H1 (cell line): ENCODE measurements at regions not wholly inside any gene's neighbourhood (a gene's known extent, or its start where the extent isn't known, plus 50 kb on each side); places are given as distances from the start of the nearest gene placed in this dataset.
"Not testable (repeated sequence)": the region's sequence is repeated elsewhere in the genome, so short reads cannot be mapped to it uniquely, and the experiment has no call there.

Experiments used
- CTCF ChIA-PET: fragments of 300-600 bp; sonication (Branson Sonifier 250); formaldehyde crosslinking; loops from one replicate; lab custom pipeline; 2021; ENCODE audit not compliant: partially characterized antibody; lab: Charles Lee
- POLR2A ChIA-PET: fragments of 300-600 bp; sonication (Branson Sonifier 250); formaldehyde crosslinking; loops from one replicate; lab custom pipeline; 2021; ENCODE audit warnings: inconsistent platforms; ENCODE audit not compliant: partially characterized antibody; lab: Charles Lee
- DNase-seq, 2 experiments: peaks; one replicate each; pipeline versions ENCODE4 v3.0.0 to v3.0.0-alpha.2; 2010 to 2022; ENCODE audit warnings: low spot score in 2 of 2, low read depth in 1 of 2, mixed read lengths in 1 of 2
- FAIRE-seq: peaks from 2 replicates; lab custom pipeline; 2011; peaks lifted over from hg19 to GRCh38; lab: Jason Lieb, UNC
- H2AFZ ChIP-seq: 2 replicates; pipeline ENCODE4 v1.8.1; 2012; ENCODE audit warnings: low read length, inconsistent platforms
- H2AK5ac ChIP-seq: 2 replicates; pipeline ENCODE4 v1.6.1; 2013; ENCODE audit warnings: low read depth, low read length
- H2BK120ac ChIP-seq: replicated peaks from 2 replicates; pipeline ENCODE3; 2013; ENCODE audit warnings: low read depth, low read length, inconsistent platforms
- H2BK12ac ChIP-seq: 2 replicates; pipeline ENCODE4 v1.6.1; 2013; ENCODE audit warnings: low read depth, low read length
- H2BK15ac ChIP-seq: 2 replicates; pipeline ENCODE4 v1.6.1; 2013; ENCODE audit warnings: low read length
- H2BK20ac ChIP-seq: 2 replicates; pipeline ENCODE4 v1.6.1; 2013; ENCODE audit warnings: low read length
- H2BK5ac ChIP-seq: 2 replicates; pipeline ENCODE4 v1.6.1; 2013; ENCODE audit warnings: low read depth, low read length
- H3K14ac ChIP-seq: 2 replicates; pipeline ENCODE4 v1.6.1; 2013; ENCODE audit warnings: inconsistent platforms; ENCODE audit not compliant: insufficient read length
- H3K18ac ChIP-seq: 2 replicates; pipeline ENCODE4 v1.6.1; 2013; ENCODE audit warnings: low read length; ENCODE audit errors: extremely low read depth
- H3K23ac ChIP-seq: 2 replicates; pipeline ENCODE4 v1.6.1; 2013; ENCODE audit warnings: inconsistent platforms; ENCODE audit not compliant: insufficient read length
- H3K23me2 ChIP-seq: 2 replicates; pipeline ENCODE4 v1.6.1; 2013; ENCODE audit warnings: low read depth, low read length
- H3K27ac ChIP-seq: 2 replicates; pipeline ENCODE4 v1.6.1; 2011; ENCODE audit warnings: low read depth, low read length, inconsistent platforms
- H3K27me3 ChIP-seq, 4 experiments: replicated peaks in 1 of 4; 1 replicate in 1 of 4; 2 replicates in 3 of 4; pipeline versions ENCODE4 v1.6.1 to v1.8.1; 2011 to 2013; ENCODE audit warnings: low read length in 3 of 4, mild to moderate bottlenecking in 3 of 4, inconsistent platforms in 2 of 4, mixed read lengths in 2 of 4, moderate library complexity in 1 of 4; ENCODE audit not compliant: control insufficient read depth in 3 of 4, insufficient read depth in 3 of 4; ENCODE audit errors: extremely low read depth in 1 of 4
- H3K36me3 ChIP-seq, 4 experiments: 2 replicates each; pipeline versions ENCODE4 v1.6.1 to v1.8.1; 2011 to 2013; ENCODE audit warnings: mild to moderate bottlenecking in 4 of 4, low read length in 3 of 4, moderate library complexity in 2 of 4, control low read depth in 1 of 4, inconsistent platforms in 1 of 4; ENCODE audit not compliant: insufficient read depth in 4 of 4, control insufficient read depth in 2 of 4
- H3K4ac ChIP-seq: replicated peaks from 2 replicates; pipeline ENCODE3; 2013; ENCODE audit warnings: low read length, low read depth, mixed read lengths, inconsistent platforms; ENCODE audit not compliant: insufficient read length
- H3K4me1 ChIP-seq, 4 experiments: replicated peaks in 1 of 4; 1 replicate in 1 of 4; 2 replicates in 3 of 4; pipeline versions ENCODE4 v1.6.1 to v1.8.1; 2011 to 2013; ENCODE audit warnings: low read length in 3 of 4, inconsistent platforms in 2 of 4, mixed read lengths in 1 of 4; ENCODE audit not compliant: insufficient read depth in 4 of 4, control insufficient read depth in 3 of 4
- H3K4me2 ChIP-seq, 2 experiments: 2 replicates each; pipeline versions ENCODE4 v1.6.1 to v1.8.1; 2011 to 2013; ENCODE audit warnings: low read depth in 2 of 2, low read length in 2 of 2, control low read depth in 1 of 2, inconsistent platforms in 1 of 2, mild to moderate bottlenecking in 1 of 2; ENCODE audit not compliant: insufficient read depth in 1 of 2
- H3K4me3 ChIP-seq, 4 experiments: fragments of 200-600, 300-600 bp in 1 of 4; sonication (generic), shearing (Covaris generic), sonication (Bioruptor Twin) in 1 of 4; 2 replicates each; pipeline versions ENCODE4 v1.5.1 to v1.8.1; 2011 to 2016; ENCODE audit warnings: low read length in 4 of 4, low read depth in 3 of 4, control low read depth in 2 of 4, inconsistent platforms in 2 of 4, mild to moderate bottlenecking in 2 of 4, mixed read lengths in 1 of 4, moderate library complexity in 1 of 4; ENCODE audit not compliant: insufficient read depth in 2 of 4; ENCODE audit errors: extremely low read depth in 1 of 4
- H3K56ac ChIP-seq: replicated peaks from 2 replicates; pipeline ENCODE3; 2013; ENCODE audit warnings: low read depth, mild to moderate bottlenecking, mixed read lengths, low read length, inconsistent platforms; ENCODE audit not compliant: insufficient read length
- H3K79me1 ChIP-seq: 2 replicates; pipeline ENCODE4 v1.6.1; 2013; ENCODE audit warnings: low read depth, low read length, control low read depth
- H3K79me2 ChIP-seq, 2 experiments: 2 replicates each; pipeline versions ENCODE4 v1.6.1 to v1.8.1; 2012 to 2013; ENCODE audit warnings: low read length in 2 of 2, mild to moderate bottlenecking in 2 of 2, inconsistent platforms in 1 of 2; ENCODE audit not compliant: insufficient read depth in 2 of 2, control insufficient read depth in 1 of 2
- H3K9ac ChIP-seq, 4 experiments: replicated peaks in 1 of 4; 1 replicate in 1 of 4; 2 replicates in 3 of 4; pipeline versions ENCODE4 v1.6.1 to v1.8.1; 2011 to 2013; ENCODE audit warnings: low read depth in 3 of 4, low read length in 3 of 4, control low read depth in 2 of 4, mild to moderate bottlenecking in 2 of 4, moderate library complexity in 2 of 4, inconsistent platforms in 1 of 4; ENCODE audit errors: extremely low read depth in 1 of 4
- H3K9me3 ChIP-seq, 2 experiments: 2 replicates each; pipeline versions ENCODE4 v1.6.1 to v1.8.1; 2012 to 2013; ENCODE audit warnings: mild to moderate bottlenecking in 2 of 2, moderate library complexity in 2 of 2, control low read depth in 1 of 2, inconsistent platforms in 1 of 2, low read depth in 1 of 2, low read length in 1 of 2, mixed read lengths in 1 of 2; ENCODE audit not compliant: insufficient read depth in 2 of 2
- H4K20me1 ChIP-seq, 2 experiments: replicated peaks in 1 of 2; 2 replicates each; pipeline versions ENCODE3 to v1.8.1; 2011 to 2013; ENCODE audit warnings: inconsistent platforms in 2 of 2, low read length in 2 of 2, mild to moderate bottlenecking in 1 of 2; ENCODE audit not compliant: insufficient read depth in 2 of 2, control insufficient read depth in 1 of 2
- H4K5ac ChIP-seq: 2 replicates; pipeline ENCODE4 v1.6.1; 2013; ENCODE audit warnings: low read length, low read depth, mixed read lengths, inconsistent platforms; ENCODE audit not compliant: insufficient read length
- H4K8ac ChIP-seq: 2 replicates; pipeline ENCODE4 v1.8.0; 2013; ENCODE audit warnings: mild to moderate bottlenecking, moderate library complexity, low read length, inconsistent platforms; ENCODE audit not compliant: insufficient read depth; ENCODE audit errors: extremely low read depth
- H4K91ac ChIP-seq: replicated peaks from 2 replicates; pipeline ENCODE3; 2013; ENCODE audit warnings: low read length, mixed read lengths, inconsistent platforms; ENCODE audit not compliant: insufficient read length
- WGBS, 2 experiments: shearing (Covaris generic) in 1 of 2; methylation state at CpG; one replicate each; pipeline versions ENCODE4 v1.1.6 to v1.1.7; 2013 to 2015; ENCODE audit warnings: low lambda C conversion rate in 2 of 2, mixed read lengths in 2 of 2, inconsistent platforms in 1 of 2, low coverage in 1 of 2, missing lambda C conversion rate in 1 of 2; ENCODE audit not compliant: insufficient replicate concordance in 2 of 2, insufficient coverage in 1 of 2, insufficient read length in 1 of 2; ENCODE audit errors: extremely low coverage in 1 of 2, missing lambda C conversion rate in 1 of 2; 5-methylcytosine and 5-hydroxymethylcytosine counted together

DNA sequence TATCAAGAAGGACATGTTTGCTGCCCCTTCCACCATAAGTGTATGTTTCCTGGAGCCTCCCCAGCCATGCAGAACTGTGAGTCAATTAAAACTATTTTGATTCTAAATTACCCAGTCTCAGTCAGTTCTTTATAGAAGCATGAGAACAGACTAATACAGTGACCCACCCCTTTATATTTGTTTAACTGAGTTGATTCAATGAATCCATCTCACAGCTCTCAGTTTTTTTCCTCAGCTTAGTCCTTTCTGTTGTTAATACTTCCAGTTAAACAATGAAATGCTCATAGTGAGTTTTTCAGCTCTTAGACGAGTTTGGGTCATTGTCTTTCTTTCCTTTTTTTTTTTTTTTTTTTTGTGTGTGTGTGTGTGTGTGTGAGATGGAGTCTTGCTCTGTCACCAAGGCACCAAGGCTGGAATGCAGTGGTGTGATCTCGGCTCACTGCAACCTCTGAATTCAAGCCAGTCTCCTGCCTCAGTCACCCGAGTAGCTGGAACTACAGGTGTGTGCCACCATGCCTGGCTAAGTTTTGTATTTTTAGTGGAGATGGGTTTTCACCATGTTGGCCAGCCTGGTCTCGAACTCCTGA, 417.9 kb upstream of the ZNG1F start:
- CTCF ChIA-PET, H3K27ac ChIP-seq, H3K14ac ChIP-seq: not testable (repeated sequence)

DNA sequence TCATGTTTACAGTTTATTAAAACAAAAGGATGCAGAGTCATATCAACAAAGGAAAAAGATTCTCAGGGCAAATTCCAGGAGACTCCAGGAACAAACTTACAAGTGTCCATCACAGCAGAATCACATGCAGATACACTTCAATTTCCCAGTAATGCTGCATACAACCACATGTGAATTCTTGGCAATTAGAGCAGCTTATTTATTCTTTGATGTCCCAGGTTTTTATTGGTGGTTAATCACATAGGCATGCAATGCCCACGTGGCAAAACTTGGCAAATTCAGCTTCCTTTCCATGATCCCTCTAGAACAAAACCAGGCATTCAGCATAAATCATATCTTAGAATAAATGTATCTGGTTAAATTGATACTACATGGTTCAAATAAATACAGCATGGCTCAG, 376.5 kb upstream of the ZNG1F start:
- H3K14ac ChIP-seq, H3K27me3 ChIP-seq, H2BK12ac ChIP-seq, H4K5ac ChIP-seq, H3K36me3 ChIP-seq, H3K79me2 ChIP-seq, H3K56ac ChIP-seq, H2BK5ac ChIP-seq, H3K4me3 ChIP-seq, H3K4ac ChIP-seq, H2AFZ ChIP-seq, H3K9me3 ChIP-seq, H2BK120ac ChIP-seq, H3K23ac ChIP-seq, H3K23me2 ChIP-seq, H3K4me2 ChIP-seq, CTCF ChIA-PET, POLR2A ChIA-PET, H4K20me1 ChIP-seq, H3K79me1 ChIP-seq, FAIRE-seq, H4K91ac ChIP-seq, H3K4me1 ChIP-seq, H3K27ac ChIP-seq, H2BK15ac ChIP-seq, H3K9ac ChIP-seq, H4K8ac ChIP-seq, H2BK20ac ChIP-seq, H3K18ac ChIP-seq, DNase-seq, H2AK5ac ChIP-seq: not testable (repeated sequence)
- 79% methylated on average over 1 of the region's 1 CpG; no CpG with 5 or more reads in 1 of the 2 experiments for WGBS, 2 experiments

More for the DNA sequence above, 417.9 kb upstream of the ZNG1F start:
- H4K91ac ChIP-seq, H3K4ac ChIP-seq, H3K27me3 ChIP-seq, H2BK5ac ChIP-seq, H3K4me1 ChIP-seq, H3K4me2 ChIP-seq, H2BK20ac ChIP-seq, H3K56ac ChIP-seq, H3K18ac ChIP-seq, H3K79me2 ChIP-seq, H4K20me1 ChIP-seq, DNase-seq, H3K9ac ChIP-seq, H3K36me3 ChIP-seq, POLR2A ChIA-PET, H3K9me3 ChIP-seq, FAIRE-seq, H2BK12ac ChIP-seq, H4K8ac ChIP-seq, H3K23me2 ChIP-seq, H3K79me1 ChIP-seq, H2BK120ac ChIP-seq, H3K4me3 ChIP-seq, H2BK15ac ChIP-seq, H2AFZ ChIP-seq, H4K5ac ChIP-seq, H2AK5ac ChIP-seq, H3K23ac ChIP-seq: not testable (repeated sequence)
- no CpG with 5 or more reads among the region's 4 CpGs for WGBS, 2 experiments
